ENCODE measurements at regions not wholly inside any gene's neighbourhood (a gene's known extent, or its start where the extent isn't known, plus 50 kb on each side); places are given as distances from the start of the nearest gene placed in this dataset.

GRCh38 chr4:173919196-173919595, 364.3 kb downstream of the FBXO8 start:
- DNase-seq, result no peak

- DNase-seq, result no peak
These were observed 366.1 kb downstream of the FBXO8 start for GRCh38 chr4:173917255-173917960.

- DNase-seq, result no peak
These were observed 370.0 kb downstream of the FBXO8 start for GRCh38 chr4:173913496-173913895.

- no peak for DNase-seq
These were observed 371.1 kb downstream of the FBXO8 start for GRCh38 chr4:173912384-173912783.

- no peak for DNase-seq
These were observed 372.6 kb downstream of the FBXO8 start for GRCh38 chr4:173910891-173911290.

GRCh38 chr4:173909294-173909693, 374.2 kb downstream of the FBXO8 start:
- DNase-seq, result no peak

- no peak for DNase-seq
These were observed 369.8 kb upstream of the HAND2 start for GRCh38 chr4:173899813-173900212.

GRCh38 chr4:173891072-173891471, 361.0 kb upstream of the HAND2 start:
- DNase-seq, result no peak

- no peak for DNase-seq
These were observed 353.8 kb upstream of the HAND2 start for GRCh38 chr4:173883821-173884220.

- no peak for DNase-seq
These were observed 350.9 kb upstream of the HAND2 start for GRCh38 chr4:173880897-173881296.

- no peak for DNase-seq
These were observed 349.5 kb upstream of the HAND2 start for GRCh38 chr4:173879509-173879908.

- DNase-seq, result no peak
These were observed 348.7 kb upstream of the HAND2 start for GRCh38 chr4:173878701-173879100.

GRCh38 chr4:173871643-173872042, 341.6 kb upstream of the HAND2 start:
- DNase-seq, result no peak

- no peak for DNase-seq
These were observed 336.4 kb upstream of the HAND2 start for GRCh38 chr4:173866322-173867026.

- DNase-seq, result no peak
These were observed 332.7 kb upstream of the HAND2 start for GRCh38 chr4:173862754-173863153.

GRCh38 chr4:173860094-173860493, 330.1 kb upstream of the HAND2 start:
- DNase-seq, result no peak

- DNase-seq, result no peak
These were observed 329.2 kb upstream of the HAND2 start for GRCh38 chr4:173859091-173859713.

GRCh38 chr4:173858471-173858870, 328.4 kb upstream of the HAND2 start:
- no peak for DNase-seq

- no peak for DNase-seq
These were observed 327.8 kb upstream of the HAND2 start for GRCh38 chr4:173857828-173858227.

GRCh38 chr4:173855015-173855414, 325.0 kb upstream of the HAND2 start:
- no peak for DNase-seq

GRCh38 chr4:173852775-173853174, 322.7 kb upstream of the HAND2 start:
- DNase-seq, result no peak

GRCh38 chr4:173845580-173845979, 315.6 kb upstream of the HAND2 start:
- no peak for DNase-seq

- DNase-seq, result no peak
These were observed 309.8 kb upstream of the HAND2 start for GRCh38 chr4:173839865-173840264.

- no peak for DNase-seq
These were observed 307.5 kb upstream of the HAND2 start for GRCh38 chr4:173837517-173837916.
